Parathyroid adenoma (tissue), 2 donors: ENCODE measurements at regions not wholly inside any gene's neighbourhood (a gene's known extent, or its start where the extent isn't known, plus 50 kb on each side); places are given as distances from the start of the nearest gene placed in this dataset.

Experiments used
- H2AFZ ChIP-seq: fragments of 300-600 bp; sonication (generic); one replicate; pipeline ENCODE4 v1.7.0; 2017; ENCODE audit warnings: antibody characterized with exemption, mild to moderate bottlenecking
- H3K27ac ChIP-seq: fragments of 300-600 bp; sonication (generic); one replicate; pipeline ENCODE4 v1.7.0; 2017
- H3K27me3 ChIP-seq: fragments of 300-600 bp; sonication (generic); one replicate; pipeline ENCODE4 v1.7.0; 2017; ENCODE audit warnings: low read length; ENCODE audit not compliant: control insufficient read depth, insufficient read depth
- H3K36me3 ChIP-seq: fragments of 300-600 bp; sonication (generic); one replicate; pipeline ENCODE4 v1.7.0; 2017; ENCODE audit warnings: low read length; ENCODE audit not compliant: control insufficient read depth, insufficient read depth
- H3K4me1 ChIP-seq: fragments of 300-600 bp; sonication (generic); one replicate; pipeline ENCODE4 v1.7.0; 2017; ENCODE audit warnings: control low read depth
- H3K4me2 ChIP-seq: fragments of 300-600 bp; sonication (generic); one replicate; pipeline ENCODE4 v1.7.0; 2017; ENCODE audit warnings: low read length
- H3K4me3 ChIP-seq: fragments of 300-600 bp; sonication (generic); one replicate; pipeline ENCODE4 v1.7.0; 2017; ENCODE audit warnings: low read depth, low read length
- H3K79me2 ChIP-seq: fragments of 300-600 bp; sonication (generic); one replicate; pipeline ENCODE4 v1.7.0; 2017; ENCODE audit warnings: control low read depth
- H3K9ac ChIP-seq: fragments of 300-600 bp; sonication (generic); one replicate; pipeline ENCODE4 v1.7.0; 2017; ENCODE audit warnings: mild to moderate bottlenecking
- H3K9me3 ChIP-seq: fragments of 300-600 bp; sonication (generic); one replicate; pipeline ENCODE4 v1.7.0; 2017; ENCODE audit warnings: low read length; ENCODE audit not compliant: control insufficient read depth
- TF ChIP-seq, protein P1 (sequence below): fragments of 300-600 bp; sonication (generic); IDR thresholded peaks from one replicate; pipeline ENCODE4 v1.7.0; 2017; ENCODE audit warnings: antibody characterized with exemption, mild to moderate bottlenecking
- donor health status: primary hyperparathyroidism.

DNA sequence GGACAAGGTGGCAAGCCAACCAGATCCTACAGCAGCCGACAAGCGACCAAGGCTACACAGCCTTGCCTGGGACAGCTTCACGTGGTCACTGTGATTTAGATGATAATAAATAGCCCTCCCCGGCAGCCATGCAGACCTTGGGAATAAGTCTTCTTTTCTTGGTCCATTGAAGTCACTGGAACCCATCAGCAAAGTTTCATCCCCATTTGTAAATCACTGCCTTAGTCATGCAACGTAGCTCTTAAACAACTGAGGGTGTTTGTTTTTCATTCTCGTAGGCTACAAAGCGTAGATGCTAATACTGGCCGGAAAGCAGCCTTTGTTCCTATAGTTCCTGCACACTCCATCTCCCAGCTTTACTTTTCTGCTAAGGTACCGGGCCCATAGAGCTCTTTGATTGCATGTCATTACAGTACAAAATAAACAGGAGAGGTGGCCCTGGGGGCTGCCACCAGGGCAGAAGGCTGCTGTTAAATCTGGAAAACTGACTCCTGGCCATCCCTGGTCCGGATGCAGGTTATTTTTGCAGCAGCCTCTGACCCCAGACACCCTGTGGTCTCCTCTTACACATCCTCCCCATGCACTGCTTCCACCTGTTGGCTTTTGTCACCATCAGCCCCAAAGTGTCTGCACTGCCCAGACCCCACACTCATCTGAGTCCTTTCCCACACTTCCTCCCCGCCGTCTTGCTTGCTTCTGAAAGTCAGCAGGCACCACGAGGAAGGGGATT, 105.5 kb downstream of the TOMM20 start:
- Histone ChIP-seq H3K4me3 (no peak overlapping the region), H3K9ac (no peak overlapping the region), H3K27ac (no peak overlapping the region), H3K36me3 (no peaks in the 10 kb centered on the region), H3K27me3 (no peaks in the 10 kb centered on the region), H2AFZ (no peak overlapping the region), H3K79me2 (no peaks in the 10 kb centered on the region), H3K4me2 (no peak overlapping the region), H3K9me3 (no peaks in the 10 kb centered on the region), H3K4me1 (no peaks in the 10 kb centered on the region)
- TF ChIP-seq, protein P1, sequence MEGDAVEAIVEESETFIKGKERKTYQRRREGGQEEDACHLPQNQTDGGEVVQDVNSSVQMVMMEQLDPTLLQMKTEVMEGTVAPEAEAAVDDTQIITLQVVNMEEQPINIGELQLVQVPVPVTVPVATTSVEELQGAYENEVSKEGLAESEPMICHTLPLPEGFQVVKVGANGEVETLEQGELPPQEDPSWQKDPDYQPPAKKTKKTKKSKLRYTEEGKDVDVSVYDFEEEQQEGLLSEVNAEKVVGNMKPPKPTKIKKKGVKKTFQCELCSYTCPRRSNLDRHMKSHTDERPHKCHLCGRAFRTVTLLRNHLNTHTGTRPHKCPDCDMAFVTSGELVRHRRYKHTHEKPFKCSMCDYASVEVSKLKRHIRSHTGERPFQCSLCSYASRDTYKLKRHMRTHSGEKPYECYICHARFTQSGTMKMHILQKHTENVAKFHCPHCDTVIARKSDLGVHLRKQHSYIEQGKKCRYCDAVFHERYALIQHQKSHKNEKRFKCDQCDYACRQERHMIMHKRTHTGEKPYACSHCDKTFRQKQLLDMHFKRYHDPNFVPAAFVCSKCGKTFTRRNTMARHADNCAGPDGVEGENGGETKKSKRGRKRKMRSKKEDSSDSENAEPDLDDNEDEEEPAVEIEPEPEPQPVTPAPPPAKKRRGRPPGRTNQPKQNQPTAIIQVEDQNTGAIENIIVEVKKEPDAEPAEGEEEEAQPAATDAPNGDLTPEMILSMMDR = no peak

DNA sequence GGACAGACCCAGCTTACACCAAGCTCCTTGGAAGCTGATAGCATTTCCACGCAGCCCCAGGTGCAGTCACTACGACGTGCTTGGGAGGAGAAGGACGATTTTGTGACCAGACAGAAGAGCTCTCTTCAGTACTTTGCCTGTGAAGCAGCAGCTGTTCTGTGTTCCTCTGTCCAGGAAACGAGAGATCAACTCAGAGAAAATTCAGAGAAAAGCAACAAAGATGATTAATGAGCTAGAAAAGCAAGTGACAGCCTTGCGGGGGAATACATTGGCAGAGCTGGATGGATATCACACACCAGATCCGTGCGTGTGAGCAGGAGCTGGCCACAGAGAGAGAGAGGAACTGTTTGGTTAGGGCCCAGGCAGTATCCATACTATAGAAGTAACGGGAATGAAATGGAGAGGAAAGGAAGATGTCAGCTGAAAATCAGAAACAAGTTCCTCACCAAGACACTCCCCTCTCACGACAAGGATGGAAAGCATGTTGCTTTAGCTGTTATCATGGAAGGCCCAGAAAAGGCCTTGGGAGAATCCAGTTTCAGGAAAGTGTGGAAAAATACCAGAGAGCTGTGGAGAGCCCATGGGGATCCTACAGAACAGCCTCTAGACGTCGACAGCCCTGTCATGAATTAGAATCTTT, 106.2 kb downstream of the TOMM20 start:
- TF ChIP-seq, protein P1 = no peak
- H3K9ac ChIP-seq = no peak overlapping the region
- no peaks in the 10 kb centered on the region for H3K4me1 ChIP-seq

DNA sequence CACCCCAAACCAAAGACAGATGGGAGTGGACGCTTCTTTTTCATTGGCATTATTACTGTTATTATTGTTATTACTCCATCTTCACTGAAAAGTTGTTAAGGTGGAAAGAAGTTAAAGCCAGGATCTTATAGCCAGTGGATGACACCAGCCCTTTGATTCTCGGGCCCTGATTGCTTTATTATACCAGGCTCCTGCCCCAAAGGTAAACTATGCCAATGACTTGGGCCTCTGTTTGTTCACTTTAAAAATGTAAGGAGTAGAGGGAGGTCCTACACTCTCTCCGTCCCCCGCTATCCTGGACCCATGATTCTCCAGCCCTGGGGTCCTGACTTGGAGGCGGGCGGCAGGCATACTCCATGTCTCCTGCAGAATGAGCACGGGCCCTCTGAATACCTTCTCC, 106.8 kb downstream of the TOMM20 start:
- H3K36me3 ChIP-seq = no peaks in the 10 kb centered on the region

More for the DNA sequence above, 106.2 kb downstream of the TOMM20 start:
- no peaks in the 10 kb centered on the region for H3K9me3 ChIP-seq
- no peak overlapping the region for H2AFZ ChIP-seq
- H3K27me3 ChIP-seq = no peaks in the 10 kb centered on the region
- H3K4me3 ChIP-seq = no peak overlapping the region
- H3K27ac ChIP-seq = no peak overlapping the region
- no peak overlapping the region for H3K4me2 ChIP-seq
- no peaks in the 10 kb centered on the region for H3K36me3 ChIP-seq
- H3K79me2 ChIP-seq = no peaks in the 10 kb centered on the region

DNA sequence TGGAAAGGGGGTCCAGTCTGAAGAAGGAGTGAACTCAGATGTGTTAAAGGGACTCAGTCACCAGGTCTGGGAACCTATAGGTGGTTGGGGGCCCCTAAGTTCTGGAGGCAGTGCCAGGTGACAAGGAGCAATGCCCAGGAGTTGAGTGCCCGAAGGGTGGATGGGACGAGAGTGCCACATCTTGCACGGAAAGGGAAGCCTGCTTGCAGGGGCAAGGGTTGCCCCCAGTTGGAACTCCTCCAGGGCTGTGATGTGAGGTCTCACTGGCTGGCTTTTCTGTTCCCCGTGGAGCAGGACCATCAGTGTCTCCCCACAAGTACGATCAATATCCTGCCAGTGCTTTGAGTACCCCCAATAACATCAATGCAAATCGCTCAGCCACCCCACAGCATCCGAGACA, 107.3 kb downstream of the TOMM20 start:
- Histone ChIP-seq H3K9me3 (no peaks in the 10 kb centered on the region), H3K4me1 (no peaks in the 10 kb centered on the region), H3K79me2 (no peaks in the 10 kb centered on the region), H3K27ac (no peak overlapping the region), H3K4me2 (no peak overlapping the region), H3K9ac (no peak overlapping the region), H3K27me3 (no peaks in the 10 kb centered on the region), H2AFZ (no peak overlapping the region), H3K4me3 (no peak overlapping the region), H3K36me3 (no peaks in the 10 kb centered on the region)
- TF ChIP-seq, protein P1 = no peak

More for the DNA sequence above, 106.8 kb downstream of the TOMM20 start:
- TF ChIP-seq, protein P1 = no peak
- H3K27ac ChIP-seq = no peak overlapping the region
- no peaks in the 10 kb centered on the region for H3K4me1 ChIP-seq
- H3K27me3 ChIP-seq = no peaks in the 10 kb centered on the region
- H3K4me2 ChIP-seq = no peak overlapping the region
- no peak overlapping the region for H2AFZ ChIP-seq
- H3K9ac ChIP-seq = no peak overlapping the region
- H3K9me3 ChIP-seq = no peaks in the 10 kb centered on the region
- no peak overlapping the region for H3K4me3 ChIP-seq
- H3K79me2 ChIP-seq = no peaks in the 10 kb centered on the region
